NCI-H748 treated with DMSO at 0.1 percent for 48 hours (cell line): ENCODE measurements at regions not wholly inside any gene's neighbourhood (a gene's known extent, or its start where the extent isn't known, plus 50 kb on each side); places are given as distances from the start of the nearest gene placed in this dataset.
A peak's percentile ranks its signal among the peaks of the same experiment; 100 is the strongest.

Source experiments
- DNase-seq: peaks from one replicate; lab custom pipeline; 2025; lab: John Stamatoyannopoulos, UW

DNA sequence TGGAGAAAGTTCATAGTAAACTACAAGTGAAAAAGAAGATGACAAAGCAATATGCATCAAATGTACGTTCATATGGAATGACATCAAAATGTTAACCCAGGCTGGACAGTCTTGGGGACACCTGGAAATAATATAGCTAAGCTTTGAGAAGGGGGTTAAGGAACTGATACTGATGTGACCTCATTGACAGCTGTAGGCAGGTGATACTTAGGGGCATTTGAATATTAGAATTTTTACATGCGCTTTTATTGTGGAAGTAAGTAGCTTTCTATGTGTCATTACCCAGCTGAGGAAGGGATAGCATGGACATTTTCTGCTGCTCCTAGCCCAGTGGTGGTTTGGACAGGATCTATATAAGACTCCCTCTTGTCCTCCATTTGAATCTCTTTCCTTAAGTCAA is 299.7 kb downstream of the CWC27 start:
- DNase-seq = no peak

DNA sequence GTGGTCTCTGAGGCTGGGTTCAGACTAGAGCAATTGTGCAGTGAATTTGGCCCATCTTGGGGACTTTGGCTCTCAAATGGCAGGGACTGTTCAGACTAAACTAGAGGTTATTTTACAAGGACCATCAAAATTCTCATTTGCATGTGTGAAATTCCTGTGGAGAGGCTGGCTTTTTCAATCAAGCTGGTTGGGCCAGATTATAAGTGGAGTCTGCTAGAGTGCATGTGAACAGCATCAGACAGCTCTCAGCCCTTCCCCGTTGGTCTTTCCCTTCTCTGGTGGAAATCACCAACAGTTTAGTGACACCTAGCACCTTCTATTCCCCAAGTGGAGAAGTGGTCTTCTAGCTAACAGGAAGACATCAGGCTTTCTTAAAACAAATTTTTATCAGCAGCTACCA is 301.3 kb downstream of the CWC27 start:
- no peak for DNase-seq

DNA sequence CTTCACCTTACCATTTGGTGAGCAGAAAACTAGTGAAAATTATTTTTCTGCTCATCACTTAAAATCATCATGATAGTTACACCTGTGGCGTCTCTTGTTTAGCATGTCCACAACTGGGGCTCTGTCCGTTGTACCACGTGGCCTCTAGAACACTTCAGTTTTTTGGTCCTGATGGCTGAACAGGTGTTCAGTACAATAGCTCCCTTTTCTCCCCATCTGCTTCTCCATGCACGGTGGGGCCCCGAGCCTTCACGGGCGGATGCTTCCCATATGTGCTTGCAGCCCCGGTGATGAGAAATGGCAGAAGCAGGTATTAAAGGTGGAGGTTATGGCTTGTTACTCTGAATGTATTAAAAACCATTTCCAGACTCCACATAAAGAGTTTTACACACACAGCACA is 304.1 kb downstream of the CWC27 start:
- no peak for DNase-seq

DNA sequence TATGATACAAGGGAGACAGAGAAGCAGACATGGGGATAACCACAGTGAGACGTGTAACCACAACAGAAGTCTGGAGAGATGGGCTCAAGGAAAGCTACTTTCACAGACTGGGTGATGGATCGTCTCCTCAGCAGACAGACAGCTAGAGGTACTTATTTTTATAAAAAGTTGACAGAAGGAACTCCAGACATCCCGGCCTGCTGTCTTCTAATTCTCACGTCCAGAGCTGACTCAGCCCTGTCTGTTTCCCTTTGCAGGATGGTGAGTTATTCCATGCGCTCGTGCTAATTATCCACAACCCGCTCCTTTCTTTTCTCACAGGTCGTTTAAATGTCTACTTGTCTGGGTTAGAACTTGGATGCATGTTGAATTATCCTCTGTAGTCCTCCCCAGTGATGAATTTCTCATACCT is 304.5 kb downstream of the CWC27 start:
- DNase-seq = no peak

DNA sequence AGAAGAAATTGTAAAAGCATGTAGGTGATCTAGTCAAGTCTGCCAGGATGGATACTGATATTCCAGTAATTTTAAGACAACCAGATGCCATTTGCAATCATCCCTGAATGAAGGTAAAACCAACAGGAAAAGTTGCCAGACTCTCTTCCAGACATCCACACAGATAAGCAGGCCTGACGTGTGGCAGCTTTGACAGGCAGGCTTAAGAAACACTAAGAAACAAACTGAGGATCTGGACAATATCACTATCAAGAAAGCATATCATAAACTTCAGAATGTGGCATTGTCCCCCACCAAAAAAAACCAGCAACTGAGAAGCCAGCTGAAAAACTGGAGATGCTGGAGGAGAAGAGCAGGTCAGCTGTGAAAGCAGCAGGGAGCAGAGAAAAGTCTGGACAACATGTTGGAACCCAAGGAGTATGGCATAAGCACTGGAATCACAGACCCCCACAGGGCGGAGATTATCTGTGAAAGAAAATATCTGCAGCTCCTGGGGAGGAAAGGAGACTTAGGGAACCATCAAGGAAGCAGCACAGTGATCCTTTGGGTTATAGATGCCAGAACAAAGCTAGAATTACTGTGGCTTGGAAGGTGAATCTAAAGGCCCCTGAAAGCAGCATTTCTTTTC is 307.0 kb downstream of the CWC27 start:
- DNase-seq = no peak

DNA sequence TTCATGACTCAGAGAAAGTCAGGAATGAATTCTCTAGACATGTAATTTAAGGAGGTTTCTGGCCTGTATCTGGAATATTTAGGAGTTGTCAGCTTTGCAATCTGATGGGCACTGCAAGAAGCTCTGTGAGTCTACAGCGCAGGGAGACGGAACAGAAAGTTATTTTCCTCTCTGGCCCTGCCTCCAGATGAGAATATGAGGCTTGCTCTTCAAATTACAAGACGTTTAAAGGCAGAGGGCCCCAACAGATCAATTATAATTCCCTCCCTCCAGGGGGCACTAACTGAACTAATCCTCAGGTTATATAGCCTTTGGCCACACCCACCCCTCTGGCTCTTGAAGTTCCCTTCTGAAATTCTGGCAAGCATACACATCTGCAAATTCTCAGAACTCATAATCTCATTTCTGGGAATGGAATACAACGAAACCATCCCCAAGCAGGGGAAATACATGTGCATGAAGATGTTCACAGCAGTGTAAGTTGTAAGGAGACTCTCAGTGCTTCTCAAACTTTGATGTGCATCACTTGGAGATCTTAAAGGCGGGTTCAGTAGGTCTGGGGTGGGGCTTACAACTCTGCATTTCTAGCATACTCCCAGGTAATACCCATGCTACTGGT is 307.6 kb downstream of the CWC27 start:
- DNase-seq = no peak

DNA sequence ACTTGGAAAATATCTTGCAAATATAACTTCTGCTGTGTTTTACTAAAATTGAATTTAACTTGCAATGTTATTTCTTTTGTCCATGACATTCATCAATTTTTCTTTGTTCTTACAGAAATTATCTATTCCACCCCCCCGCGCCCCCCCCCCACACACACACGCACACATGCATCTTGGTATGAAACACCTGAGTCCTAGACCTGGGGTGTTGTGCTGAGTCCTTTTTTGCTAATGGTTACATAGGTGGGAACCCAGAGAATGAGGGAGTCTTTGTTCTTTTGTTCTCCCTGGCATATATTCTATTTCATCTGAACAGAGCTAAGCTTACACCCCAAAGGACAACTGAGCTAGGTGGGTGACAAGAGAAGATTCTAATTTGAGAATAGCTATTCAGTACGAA is 308.9 kb downstream of the CWC27 start:
- no peak for DNase-seq

DNA sequence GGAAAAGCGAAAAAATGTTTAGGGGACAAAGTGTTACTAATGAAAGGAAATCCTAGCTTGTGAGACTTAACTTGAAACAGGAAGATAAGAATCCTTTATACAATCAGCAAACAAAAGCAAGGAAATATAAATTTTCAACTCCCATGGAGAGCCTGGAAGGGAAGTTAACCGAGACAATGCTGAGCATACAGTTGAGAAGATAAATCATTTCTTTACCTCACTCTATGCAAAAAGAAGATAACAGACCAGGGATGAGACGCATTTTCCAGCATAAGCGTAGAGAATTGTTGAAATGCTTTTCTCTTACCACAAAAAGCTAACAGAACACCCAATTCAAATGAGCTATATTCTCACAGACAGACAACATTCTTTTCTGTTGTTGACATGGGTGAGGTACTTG is 309.6 kb downstream of the CWC27 start:
- DNase-seq = no peak

DNA sequence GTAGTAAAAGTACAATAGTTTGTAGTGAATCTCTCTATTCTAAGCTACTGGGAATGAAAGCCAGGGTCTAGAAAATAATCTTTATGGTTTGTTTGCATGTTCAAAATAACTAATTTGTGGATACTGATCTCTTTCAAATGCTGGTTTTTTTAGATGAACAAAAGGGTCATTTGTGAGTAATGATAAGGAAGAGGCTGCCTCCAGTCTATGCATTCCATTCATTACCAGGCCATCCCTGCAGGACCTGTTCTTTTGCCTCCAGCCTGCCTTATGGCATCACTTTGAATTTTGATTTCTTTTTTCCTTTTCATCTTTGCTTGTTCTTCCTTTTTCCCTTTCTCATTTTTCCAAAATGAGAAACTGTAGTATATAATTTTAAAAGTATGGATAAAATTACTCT is 312.3 kb downstream of the CWC27 start:
- no peak for DNase-seq

DNA sequence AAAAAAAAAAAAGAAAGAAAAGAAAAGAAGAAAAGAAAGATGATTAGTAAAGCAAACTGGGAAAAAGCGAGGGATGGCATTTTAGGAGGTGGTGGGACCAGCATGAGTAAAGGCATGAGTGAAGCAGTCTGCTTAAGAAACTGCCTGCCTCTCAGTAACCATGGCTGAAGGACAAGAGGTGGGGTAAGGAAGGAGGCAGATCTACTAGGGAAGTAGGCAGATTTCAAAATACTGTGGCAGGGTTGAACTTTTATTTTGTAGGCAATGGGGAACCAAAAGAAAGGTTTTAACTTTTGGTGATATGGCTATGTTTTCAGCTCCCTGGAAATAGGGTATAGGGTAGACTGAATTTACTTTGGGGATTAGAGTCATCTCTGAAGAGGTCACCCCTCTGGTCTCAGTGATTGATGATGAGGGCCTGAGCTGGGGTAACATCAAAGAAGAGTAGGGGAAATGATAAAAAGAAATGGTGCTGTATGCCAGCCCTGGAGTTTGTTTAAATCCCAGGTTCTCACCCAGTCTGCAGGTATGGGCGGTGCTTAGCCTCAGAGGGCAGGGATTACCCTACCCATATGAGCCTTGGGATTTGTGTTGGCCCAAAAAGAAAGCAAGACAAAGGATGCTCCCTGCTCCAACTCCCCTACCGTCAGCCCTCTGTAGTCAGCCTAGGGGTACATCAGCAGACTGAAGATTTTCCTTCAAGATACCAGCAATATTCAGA is 316.2 kb downstream of the CWC27 start:
- DNase-seq = no peak

DNA sequence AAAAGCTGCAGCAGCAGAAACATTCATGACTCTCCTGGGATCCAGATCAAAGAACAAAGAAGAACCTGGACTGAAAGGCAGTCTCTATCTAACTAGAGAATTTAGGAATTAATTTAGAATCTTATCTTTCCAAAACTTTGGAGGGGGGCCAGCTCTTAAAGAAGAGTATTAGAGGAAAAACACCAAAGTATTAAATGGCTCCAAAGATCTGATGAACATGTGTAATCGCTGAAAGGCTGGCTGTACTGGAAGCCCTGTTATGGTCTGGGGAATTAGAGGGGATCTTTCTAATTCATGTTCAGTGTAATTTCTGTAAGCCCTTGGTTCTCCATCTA is 316.8 kb downstream of the CWC27 start:
- no peak for DNase-seq

DNA sequence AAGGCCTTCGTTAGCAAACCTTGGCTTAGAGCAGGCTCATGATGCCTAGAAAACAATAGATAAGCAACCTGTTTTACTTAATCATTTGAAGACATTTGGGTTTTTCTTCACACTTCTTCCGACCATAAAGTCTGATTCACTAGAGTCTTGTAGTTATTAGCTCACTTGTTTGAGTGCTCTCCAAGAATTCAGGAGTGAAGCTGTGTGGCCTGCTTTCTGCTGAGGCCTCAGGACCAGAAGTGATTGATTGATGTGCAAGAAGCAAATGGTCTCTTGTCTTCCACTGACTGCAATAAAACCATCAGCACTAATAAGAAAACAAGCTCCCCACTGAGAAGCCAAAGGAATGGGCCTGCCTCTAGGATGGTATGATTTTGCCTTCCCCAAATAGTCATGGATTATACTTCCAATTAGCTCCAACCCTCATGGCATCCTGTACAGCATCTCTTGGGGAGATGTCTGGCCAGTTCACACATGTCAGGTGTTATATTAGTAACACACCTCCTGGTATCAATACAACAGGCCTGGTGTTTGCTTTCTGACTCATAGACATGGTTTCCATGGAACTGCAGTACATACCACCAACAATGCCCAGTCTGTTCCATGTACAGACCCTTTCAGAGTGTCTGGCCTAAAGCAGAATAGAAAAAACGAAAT is 317.6 kb downstream of the CWC27 start:
- DNase-seq = peak; percentile 15

DNA sequence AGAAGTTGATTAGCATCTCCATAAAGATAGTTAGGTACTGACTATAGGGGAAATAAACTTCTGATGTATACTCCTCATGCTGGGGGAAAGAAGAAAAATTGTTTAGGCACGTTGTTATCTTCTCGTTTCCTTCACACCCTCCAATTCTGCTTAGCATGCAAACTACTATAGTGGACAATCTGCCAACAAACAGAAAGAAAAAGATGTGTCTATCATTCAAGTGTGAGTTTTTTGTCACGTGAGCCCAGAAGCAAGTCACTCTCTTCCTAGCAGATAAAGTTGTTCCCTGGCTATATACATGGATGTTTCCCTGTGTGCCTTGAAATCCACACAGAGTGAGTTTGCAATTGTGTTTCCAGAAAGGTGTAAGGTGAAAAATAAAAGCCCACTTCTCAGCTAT is 318.4 kb downstream of the CWC27 start:
- no peak for DNase-seq

DNA sequence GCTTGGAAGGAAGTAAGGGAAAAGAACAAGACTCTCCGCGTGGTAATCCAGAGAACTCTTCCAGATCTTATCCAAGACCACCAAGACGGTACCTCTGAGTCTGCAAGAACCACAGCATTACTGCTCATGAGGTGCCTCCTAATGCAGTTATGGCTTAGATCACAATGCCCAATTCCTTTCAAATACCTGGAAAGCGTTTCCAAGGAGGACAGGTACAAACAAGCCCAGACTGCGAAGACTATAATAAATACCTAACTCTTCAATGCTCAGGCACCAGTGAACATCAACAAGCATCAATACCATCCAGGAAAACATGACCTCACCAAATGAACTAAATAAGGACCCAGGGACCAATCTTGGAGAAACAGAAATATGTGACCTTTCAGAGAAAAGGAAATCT is 325.5 kb downstream of the CWC27 start:
- DNase-seq = no peak

DNA sequence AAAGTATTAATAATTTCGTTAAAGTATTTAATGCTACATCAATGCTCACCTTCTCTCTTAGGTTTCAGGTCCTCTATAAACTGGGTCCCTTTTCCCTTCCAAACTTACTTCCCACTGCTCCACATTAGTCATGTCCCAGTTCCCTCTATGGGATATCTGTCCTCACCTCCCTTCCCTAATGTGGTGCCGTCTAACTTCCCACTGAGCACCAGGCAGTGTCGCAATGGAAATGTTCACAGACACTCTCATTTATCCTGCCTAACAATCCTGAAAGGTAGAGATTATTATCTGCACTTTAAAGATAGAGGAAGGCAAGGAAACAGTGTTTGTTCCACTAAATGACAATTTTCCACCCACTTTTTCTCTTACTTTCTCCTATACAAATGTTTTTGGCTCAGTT is 329.7 kb downstream of the CWC27 start:
- DNase-seq = no peak
